ENCODE measurements at regions not wholly inside any gene's neighbourhood (a gene's known extent, or its start where the extent isn't known, plus 50 kb on each side); places are given as distances from the start of the nearest gene placed in this dataset.
A peak's percentile ranks its signal among the peaks of the same experiment; 100 is the strongest.
"Not testable (repeated sequence)": the region's sequence is repeated elsewhere in the genome, so short reads cannot be mapped to it uniquely, and the experiment has no call there.

- no peak for DNase-seq
Observed at GRCh38 chr22:22074634-22075381, 92.2 kb upstream of the TOP3B start.

- no peak for DNase-seq
Observed at GRCh38 chr22:22073769-22074561, 91.4 kb upstream of the TOP3B start.

DNA sequence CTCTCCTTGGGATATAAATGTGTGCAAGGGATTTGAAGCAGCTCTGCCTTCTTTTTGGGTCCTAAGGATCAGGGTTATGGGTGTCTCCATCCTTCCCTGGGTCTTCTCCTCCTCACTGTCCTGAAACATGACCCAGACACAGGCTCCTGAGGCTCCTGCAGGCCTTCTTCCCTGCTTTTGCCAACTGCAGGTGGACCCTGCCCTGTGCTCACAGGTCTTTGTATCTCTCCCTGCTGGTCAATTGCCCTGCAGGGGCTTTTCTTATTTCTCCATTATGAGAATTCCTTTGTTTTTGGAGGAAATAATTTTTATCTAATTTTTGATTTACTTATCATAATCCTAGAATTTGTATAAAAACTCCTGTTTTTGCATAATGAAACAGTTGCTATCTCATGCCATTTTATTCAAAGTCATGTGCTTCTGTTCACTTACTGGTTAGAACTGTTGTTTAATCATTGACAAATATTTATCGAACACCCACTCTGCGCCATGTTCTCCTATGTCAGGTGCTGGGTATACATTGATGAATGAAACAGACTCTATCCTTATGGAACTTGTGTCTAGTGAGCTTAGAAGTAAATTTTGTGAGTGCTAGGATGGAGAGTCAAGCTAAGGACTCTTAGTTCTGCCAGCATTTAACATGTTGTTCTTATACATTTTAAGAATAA is 89.7 kb upstream of the TOP3B start:
- DNase-seq = no peak

GRCh38 chr22:22071455-22071854 is 88.9 kb upstream of the TOP3B start:
- DNase-seq = no peak

- DNase-seq = no peak
Observed at GRCh38 chr22:22070371-22070824, 87.8 kb upstream of the TOP3B start.

DNA sequence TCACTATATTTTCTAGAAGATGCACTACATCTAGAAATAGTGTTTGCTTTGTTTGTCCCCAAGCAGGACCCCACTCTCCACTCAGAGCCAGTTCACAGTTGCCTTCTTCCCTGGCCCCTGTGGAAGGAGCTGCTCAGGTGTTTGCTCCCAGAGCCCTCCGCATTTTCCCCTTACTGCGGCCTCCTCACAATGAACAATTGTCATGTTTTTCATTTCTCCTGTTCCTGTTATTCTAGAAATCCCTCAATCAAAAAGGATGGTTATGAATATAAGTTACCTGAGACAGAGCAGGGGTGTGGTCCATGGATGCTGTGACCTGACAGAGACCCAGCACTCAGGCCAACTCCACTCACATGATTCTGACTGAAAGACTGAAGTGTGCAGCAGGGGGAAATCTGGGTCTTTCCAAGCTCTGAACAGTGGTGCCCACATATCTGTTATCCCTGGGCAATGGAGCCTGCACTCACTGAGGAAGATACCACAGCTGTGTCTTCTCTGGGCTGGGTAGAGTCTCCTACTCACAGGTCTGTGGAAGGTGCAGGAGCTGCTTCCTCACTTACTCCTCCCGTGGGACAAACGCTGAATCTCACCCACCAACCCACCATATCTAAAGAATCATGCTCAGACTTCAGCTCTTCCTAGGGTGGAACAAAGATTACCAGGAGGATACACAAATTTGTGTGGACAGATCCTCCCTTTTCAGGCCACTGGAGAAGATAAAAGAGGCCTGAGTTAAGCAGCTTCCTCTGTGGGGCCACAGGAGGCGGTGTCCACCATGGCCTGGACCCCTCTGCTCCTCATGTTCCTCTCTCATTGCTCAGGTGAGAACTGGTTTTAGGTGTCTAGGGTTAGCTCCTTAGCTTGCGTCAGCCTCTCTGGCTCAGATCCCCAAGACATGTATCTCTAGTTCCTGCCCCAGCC is 87.1 kb upstream of the TOP3B start:
- no peak for DNase-seq

DNA sequence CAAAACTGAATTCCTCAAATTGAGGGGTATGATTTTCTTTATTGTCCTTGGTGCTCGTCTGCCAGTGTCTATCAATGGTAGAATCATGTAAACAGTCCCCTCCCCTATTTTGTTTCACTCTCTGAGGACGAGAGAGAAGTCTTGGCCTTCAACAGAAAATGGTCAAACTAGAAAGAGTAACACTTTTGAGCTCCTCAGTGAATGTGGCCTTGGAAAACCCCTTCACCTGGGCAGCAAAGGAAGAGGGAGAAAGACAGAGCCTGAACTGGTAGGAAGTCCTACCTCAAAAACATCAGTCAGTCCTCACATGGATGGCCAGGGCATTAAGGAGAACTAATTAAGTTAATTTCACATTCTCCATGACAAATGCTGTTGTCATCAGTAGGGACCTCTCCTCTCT is 86.1 kb upstream of the TOP3B start:
- no peak for DNase-seq

GRCh38 chr22:22068025-22068424 is 85.4 kb upstream of the TOP3B start:
- no peak for DNase-seq

- no peak for DNase-seq
Observed at GRCh38 chr22:22067192-22067591, 84.6 kb upstream of the TOP3B start.

- DNase-seq = no peak
Observed at GRCh38 chr22:22064580-22064979, 82.0 kb upstream of the TOP3B start.

GRCh38 chr22:22062306-22062793 is 79.8 kb upstream of the TOP3B start:
- DNase-seq = no peak

DNA sequence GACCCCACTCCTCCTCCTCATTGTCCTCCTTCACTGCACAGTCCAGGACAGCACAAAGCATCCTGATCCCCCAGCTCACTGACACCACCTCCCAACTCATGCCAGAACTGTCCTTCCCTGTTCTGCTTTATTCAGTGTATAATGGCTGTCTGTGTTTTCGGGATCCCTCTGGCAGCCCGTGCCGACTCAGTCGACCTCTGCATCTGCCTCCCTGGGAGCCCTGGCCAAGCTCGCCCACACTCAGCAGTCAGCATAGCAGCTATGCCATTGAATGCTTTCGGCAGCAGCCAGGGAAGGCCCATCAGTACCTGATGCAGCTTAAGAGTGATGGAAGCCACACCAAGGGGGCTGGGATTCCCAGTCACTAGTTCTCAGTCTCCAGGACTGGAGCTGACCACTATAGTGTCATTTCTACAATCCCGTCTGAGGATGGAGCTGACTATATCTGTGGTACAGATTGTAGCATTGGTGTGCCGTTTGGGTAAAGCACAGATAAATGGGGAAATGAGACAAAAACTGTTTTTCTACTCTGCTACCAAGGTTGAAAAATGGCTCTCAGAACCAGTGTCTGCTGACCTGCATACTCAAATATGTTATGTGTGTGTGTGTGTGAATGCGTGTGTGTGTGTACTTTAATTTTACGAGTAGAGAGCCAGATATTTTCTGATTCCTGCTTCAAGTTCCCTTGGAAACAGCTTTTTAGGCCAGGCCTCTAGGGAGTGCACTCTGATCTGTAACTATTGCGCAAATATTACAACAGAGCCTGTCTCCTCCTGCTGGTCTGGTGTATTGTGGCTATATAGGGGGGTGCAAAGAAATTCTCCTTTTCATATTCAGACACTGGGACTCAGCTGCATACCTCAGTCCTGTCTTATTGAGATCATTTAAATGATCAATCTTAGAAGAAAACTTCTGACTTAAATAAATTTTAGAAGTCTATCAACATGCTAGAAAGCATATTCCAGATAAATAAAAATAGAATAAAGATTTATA is 78.8 kb upstream of the TOP3B start:
- DNase-seq = peak; percentile 73

DNA sequence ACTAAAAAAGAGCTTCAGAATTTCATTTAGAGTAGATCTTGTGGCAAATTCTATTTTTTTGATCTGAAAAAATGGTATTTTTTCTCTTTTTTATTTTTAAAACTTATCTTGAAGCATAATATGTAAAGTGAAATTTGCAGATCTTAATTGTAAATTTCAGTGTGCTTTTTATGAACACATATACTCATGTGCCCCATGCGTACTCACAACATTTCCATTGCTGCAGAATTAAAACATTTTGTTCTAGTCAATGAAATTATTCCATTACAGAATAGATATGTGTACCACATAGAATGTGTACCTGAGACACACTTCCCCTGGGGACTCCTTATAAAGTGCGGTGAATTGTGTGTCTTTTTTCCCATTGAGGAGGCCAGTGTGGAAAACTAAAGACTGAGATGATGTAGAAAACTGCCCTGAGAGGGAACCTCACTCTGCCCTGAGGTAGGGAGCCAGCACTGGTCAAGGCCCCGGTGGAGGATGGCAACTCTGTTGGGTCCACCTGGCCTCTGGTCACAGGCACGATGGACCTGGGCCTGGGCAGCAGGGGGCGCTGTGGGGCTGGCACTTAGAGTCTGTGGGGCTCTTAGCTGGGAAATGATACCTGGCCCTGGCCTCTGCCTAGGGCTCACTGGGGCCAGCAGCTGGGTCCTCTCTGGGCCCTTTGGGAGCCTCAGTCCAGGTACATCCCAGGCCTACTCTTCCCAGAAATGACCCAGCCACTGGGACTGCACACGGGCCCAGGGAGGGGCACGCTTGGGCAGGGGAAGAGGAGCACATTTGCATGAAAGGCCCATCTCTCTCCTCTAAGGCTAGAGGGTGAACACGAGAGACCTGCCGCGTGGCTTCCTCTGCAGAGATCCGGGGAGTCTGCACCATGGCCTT is 77.9 kb upstream of the TOP3B start:
- DNase-seq = no peak

DNA sequence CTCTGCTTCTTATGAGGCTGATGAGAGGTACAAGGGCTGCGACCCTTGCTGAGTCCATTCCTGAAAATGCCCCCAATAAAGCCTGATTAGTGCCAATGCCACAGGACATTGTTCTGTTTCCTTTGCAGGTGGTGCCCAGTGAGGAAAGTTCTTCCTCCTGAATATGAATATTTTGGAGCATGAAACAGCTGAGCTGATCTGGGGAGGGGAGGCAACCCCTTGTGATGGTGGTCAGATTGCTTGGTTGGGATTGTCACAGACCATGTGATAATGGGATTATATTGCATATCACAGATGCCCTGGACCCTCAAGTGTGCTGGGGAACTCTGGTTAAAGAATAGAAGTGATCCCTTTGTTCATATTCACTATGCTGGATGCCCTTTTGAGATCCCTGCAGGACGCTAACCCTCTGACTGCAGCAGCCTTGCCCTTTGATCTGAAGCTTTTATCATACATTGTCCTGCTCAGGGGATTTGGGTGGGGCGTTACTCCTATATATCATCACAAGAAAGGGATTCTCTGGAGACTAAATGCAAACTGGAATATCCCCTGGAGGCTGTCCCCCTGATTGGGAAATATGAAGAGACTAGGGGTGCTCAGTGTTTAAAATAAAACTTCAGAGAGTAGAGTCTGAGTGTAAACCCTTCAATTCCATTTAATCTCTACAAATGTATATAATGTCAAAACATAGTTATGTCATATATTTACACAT is 76.9 kb upstream of the TOP3B start:
- no peak for DNase-seq

DNA sequence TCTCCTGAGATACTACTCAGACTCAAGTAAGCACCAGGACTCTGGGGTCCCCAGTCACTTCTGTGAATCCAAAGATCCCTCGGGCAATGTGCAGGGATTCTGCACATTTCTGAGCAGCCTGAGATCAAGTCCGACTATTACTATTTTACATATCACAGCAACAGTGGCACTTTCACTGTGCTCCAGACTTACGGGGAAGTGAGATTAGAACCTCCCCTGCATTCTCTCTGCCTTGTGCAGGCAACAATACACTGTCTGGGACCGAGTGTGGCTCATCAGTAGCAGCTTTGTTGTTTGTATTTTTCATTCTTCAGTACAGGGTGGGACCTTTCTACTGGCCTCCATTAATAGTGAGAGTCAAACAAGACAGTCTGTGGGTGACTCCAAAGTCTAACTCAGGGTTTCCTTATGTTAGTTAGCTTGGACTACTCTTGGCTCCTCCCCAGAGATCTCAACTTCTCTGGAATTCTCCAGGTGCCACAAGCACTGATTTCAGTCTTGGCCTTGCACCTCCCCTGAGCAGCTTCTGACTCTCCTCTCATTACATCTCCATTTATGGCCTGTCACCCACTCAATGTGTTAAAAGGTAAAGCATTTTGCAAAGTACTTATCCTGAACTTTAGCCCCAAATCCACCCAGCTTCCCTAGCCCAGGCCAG is 76.2 kb upstream of the TOP3B start:
- DNase-seq = no peak

DNA sequence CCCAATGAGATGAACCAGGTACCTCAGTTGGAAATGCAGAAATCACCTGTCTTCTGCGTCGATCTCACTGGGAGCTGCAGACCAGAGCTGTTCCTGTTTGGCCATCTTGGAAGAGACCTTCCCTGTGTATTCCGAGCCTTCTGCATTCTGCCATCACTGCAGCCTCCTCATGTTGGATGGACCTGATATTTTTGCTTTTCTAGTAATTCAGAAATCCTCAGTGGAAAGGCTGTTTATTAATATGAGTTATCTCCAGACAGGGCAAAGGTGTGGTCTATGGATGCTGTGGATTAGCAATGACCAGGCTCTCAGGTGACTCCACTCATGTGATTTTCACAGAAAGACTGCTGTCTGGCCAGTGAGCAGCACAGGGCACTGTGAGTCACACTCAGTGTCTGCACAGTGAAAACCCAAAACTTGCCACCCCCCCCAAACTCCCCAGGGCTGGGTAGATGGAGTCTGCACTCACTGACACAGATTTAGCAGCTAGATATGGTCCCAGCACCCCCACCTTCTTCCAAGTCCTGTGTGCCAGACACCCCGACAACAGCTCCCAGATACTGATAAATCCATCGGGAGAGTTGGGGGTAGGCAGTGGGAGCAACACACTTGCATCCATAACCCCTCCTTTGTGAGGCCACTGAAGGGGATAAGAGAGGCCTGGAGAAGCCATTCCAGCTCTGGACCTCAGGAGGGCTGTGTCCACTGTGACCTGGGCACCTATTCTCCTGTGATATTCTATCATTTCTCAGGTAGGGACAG is 75.2 kb upstream of the TOP3B start:
- DNase-seq = no peak

DNA sequence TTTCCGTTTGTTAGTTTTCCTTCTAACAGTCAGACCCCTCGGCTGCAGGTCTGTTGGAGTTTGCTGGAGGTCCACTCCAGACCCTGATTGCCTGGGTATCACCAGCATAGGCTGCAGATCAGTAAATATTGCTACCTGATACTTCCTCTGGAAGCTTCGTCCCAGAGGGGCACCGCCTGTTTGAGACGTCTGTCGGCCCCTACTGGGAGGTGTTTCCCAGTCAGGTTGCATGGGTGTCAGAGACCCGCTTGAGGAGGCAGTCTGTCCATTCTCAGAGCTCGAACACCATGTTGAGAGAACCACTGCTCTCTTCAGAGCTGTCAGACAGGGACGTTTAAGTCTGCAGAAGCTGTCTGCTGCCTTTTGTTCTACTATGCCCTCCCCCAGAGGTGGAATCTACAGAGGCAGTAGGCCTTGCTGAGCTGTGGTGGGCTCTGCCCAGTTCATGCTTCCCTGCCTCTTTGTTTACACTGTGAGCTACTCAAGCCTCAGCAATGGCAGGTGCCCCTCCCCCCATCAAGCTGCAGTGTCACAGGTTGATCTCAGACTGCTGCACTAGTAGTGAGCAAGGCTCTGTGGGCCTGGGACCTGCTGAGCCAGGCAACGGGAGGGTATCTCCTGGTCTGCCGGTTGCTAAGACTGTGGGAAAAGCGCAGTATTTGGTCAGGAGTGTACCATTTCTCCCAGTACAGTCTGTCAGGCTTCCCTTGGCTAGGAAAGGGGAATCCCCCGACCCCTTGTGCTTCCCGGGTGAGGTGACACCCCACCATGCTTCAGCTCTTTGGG is 74.4 kb upstream of the TOP3B start:
- DNase-seq = not testable (repeated sequence)

Measured in hindlimb muscle (tissue), 1 donor.